Suprapubic skin (tissue), 3 donors: ENCODE measurements at regions not wholly inside any gene's neighbourhood (a gene's known extent, or its start where the extent isn't known, plus 50 kb on each side); places are given as distances from the start of the nearest gene placed in this dataset.

Source experiments
- POLR2A ChIP-seq, 2 donors: fragments of 450-650 bp; IDR thresholded peaks; one replicate each; pipeline ENCODE4 v1.6.1; 2017; ENCODE audit warnings: antibody characterized with exemption in 2 of 2, mild to moderate bottlenecking in 2 of 2, moderate library complexity in 2 of 2
- TF ChIP-seq, protein P1 (sequence below), 2 donors: fragments of 200-600 bp in 1 of 2; fragments of 450-650 bp in 1 of 2; sonication (generic) in 1 of 2; IDR thresholded peaks; one replicate each; pipeline ENCODE4 v1.5.1; 2016 to 2019; ENCODE audit warnings: antibody characterized with exemption in 2 of 2, mild to moderate bottlenecking in 1 of 2, moderate library complexity in 1 of 2

DNA sequence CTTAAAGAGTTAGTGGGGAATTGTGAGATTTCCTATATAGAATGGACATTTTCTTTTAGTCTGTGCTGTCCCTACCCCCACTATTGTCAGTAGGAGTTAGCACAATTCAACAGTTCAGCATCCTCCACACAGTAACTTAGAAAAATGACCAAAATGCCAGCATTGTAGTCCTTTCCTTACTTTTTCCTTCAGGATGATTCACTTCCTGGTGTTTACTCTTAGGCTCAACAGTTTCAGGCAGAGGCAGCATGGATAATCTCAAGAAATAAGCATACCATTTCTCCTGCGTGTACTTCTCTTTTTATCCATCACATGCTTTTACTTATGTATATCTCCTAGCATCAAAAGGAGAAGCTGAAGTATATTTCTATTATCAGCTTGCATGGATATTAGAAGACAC, 683.4 kb downstream of the SLC16A7 start:
- TF ChIP-seq, protein P1, sequence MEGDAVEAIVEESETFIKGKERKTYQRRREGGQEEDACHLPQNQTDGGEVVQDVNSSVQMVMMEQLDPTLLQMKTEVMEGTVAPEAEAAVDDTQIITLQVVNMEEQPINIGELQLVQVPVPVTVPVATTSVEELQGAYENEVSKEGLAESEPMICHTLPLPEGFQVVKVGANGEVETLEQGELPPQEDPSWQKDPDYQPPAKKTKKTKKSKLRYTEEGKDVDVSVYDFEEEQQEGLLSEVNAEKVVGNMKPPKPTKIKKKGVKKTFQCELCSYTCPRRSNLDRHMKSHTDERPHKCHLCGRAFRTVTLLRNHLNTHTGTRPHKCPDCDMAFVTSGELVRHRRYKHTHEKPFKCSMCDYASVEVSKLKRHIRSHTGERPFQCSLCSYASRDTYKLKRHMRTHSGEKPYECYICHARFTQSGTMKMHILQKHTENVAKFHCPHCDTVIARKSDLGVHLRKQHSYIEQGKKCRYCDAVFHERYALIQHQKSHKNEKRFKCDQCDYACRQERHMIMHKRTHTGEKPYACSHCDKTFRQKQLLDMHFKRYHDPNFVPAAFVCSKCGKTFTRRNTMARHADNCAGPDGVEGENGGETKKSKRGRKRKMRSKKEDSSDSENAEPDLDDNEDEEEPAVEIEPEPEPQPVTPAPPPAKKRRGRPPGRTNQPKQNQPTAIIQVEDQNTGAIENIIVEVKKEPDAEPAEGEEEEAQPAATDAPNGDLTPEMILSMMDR (IDR thresholded peaks at IDR 0.05): no peak
- no peak for TF ChIP-seq POLR2A (IDR thresholded peaks at IDR 0.05)
